RWPE1 (cell line): ENCODE measurements at regions not wholly inside any gene's neighbourhood (a gene's known extent, or its start where the extent isn't known, plus 50 kb on each side); places are given as distances from the start of the nearest gene placed in this dataset.

Source experiments
- CTCF ChIA-PET: fragments of 350-600 bp; sonication (Branson Sonifier 250); formaldehyde crosslinking; extraction: SDS; loops from one replicate; lab custom pipeline; 2021; lab: Yijun Ruan, JAX
- POLR2A ChIA-PET: fragments of 400-600 bp; formaldehyde crosslinking; extraction: SDS; loops from one replicate; lab custom pipeline; 2020; ENCODE audit warnings: antibody characterized with exemption; ENCODE audit not compliant: low non-redundant PET; lab: Yijun Ruan, JAX
- DNase-seq: peaks from one replicate; pipeline ENCODE4 v3.0.0; 2012; ENCODE audit warnings: low spot score
- H3K27ac ChIP-seq: fragments of 450-650 bp; 2 replicates; pipeline ENCODE4 v1.5.1; 2017
- CTCF ChIP-seq: fragments of 450-650 bp; conservative IDR thresholded peaks from 2 replicates; pipeline ENCODE4 v1.5.1; 2017; ENCODE audit warnings: low read depth, mild to moderate bottlenecking

GRCh38 chr6:14369717-14370116 lies 252.1 kb downstream of the CD83 start:
- no peak overlapping the region for H3K27ac ChIP-seq
- no peak for TF ChIP-seq CTCF
- DNase-seq = no peak
- POLR2A ChIA-PET = no interaction called here
- CTCF ChIA-PET = no interaction called here

GRCh38 chr6:14371530-14371929 lies 254.0 kb downstream of the CD83 start:
- ChIA-PET POLR2A (no interaction called here), CTCF (no interaction called here)
- DNase-seq = no peak
- no peak for TF ChIP-seq CTCF
- no peak overlapping the region for H3K27ac ChIP-seq

DNA sequence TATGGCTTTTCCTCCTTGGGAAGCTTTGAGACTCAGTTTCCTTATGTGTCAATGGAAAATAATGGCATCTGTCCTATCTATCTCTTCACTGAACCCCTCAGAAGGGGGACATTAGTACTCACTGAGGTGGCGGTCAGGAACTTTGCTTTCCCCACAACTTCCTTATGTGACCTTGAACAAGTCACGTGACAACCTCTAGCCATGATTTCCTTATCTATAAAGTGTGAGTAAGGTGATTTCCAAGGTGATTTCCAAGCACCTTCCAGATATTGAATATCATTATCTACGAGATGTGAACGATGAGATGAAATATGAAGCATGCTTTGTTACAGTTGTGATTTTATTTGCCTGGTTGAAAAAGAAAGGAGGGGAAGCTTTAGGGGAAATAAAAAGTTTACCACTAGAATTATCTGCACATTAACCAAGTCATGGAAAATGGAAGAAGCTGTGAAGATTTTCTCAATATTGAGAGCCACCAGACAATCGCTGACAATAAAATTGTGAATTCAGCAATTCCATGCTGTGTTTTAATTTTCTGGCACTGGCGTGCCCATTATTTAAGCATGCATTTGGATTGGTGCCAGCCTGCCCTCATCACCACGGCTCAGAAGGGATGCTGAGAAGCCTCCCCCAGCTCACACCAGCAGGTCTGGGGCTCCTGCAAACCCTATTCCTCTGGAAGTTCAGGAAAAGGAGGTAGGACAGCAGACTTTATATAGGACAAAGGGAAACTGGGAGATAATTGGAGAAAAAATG lies 255.3 kb downstream of the CD83 start:
- no peak for DNase-seq
- ChIA-PET CTCF (interaction anchor here (0.7 kb wide), 1 partner anchor 229 kb away, joined by 4 read pairs; no protein-coding TSS in a partner anchor), POLR2A (no interaction called here)
- no peak for TF ChIP-seq CTCF
- H3K27ac ChIP-seq = no peak overlapping the region

DNA sequence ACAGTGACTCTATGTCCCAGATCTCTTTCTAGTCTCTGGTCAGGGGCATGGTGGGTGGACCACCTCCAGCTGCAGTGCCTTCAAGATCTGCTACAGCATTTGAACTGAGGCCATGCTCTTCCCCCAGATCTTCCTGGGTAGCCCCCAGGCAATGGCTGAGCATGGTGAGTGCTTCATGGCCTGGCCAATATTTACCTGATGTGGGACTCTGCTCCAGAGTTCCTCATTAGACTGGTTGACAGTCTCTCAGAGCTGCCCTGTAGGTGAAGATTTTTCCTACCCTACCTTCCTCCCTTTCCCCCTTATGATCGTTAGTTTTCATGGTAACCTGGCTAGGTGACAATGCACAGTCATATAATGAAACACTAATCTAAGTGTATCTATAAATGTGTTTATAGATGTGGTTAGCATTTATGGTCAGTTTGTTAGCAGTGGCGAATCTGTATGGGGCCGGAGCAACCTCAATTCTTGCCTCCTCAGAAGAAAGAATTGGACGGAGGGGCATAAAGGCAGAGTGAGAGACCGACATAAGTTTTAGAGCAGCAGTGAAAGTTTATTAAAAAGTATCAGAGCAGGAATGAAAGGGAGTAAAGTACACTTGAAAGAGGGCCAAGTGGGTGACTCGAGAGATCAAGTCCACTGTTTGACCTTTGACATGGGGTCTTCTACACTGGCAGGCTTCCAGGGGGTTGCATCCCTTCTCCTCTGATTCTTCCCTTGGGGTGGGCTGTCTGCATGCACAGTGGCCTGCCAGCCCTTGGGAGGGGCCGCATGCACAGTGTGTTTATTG lies 256.3 kb downstream of the CD83 start:
- no peak overlapping the region for H3K27ac ChIP-seq
- CTCF ChIA-PET = no interaction called here
- no peak for DNase-seq
- no peak for TF ChIP-seq CTCF
- POLR2A ChIA-PET = no interaction called here

DNA sequence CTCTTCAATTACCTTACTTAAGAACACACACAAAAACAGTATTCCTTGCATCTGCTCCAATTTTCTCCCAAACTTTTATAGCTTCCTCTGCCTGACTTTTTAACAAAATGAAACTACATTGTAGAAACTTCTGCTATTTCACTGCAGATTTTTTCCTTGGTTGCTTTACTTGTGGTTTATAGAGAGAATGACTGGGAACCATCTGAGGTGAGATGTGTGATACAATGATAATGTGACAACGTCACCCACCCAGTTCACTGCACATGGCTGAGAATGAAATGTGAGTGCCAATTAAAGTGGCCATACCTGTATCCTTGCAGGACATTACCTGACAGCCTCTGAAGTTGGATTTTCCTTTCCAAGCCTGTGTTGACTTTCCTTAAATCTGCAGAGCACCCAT lies 258.4 kb downstream of the CD83 start:
- no peak overlapping the region for H3K27ac ChIP-seq
- POLR2A ChIA-PET = no interaction called here
- TF ChIP-seq CTCF = no peak
- CTCF ChIA-PET = no interaction called here
- DNase-seq = no peak

GRCh38 chr6:14379568-14379967 lies 262.0 kb downstream of the CD83 start:
- CTCF ChIA-PET = no interaction called here
- DNase-seq = no peak
- TF ChIP-seq CTCF = no peak
- H3K27ac ChIP-seq = no peak overlapping the region
- POLR2A ChIA-PET = no interaction called here
